Neuron (in vitro differentiated cells): ENCODE measurements at regions not wholly inside any gene's neighbourhood (a gene's known extent, or its start where the extent isn't known, plus 50 kb on each side); places are given as distances from the start of the nearest gene placed in this dataset.

ENCODE experiments used
- H2AFZ ChIP-seq: one replicate; pipeline ENCODE4 v1.6.1; 2013; ENCODE audit warnings: low read depth, mild to moderate bottlenecking, inconsistent platforms, low read length, moderate library complexity
- H3K27me3 ChIP-seq: one replicate; pipeline ENCODE4 v1.6.1; 2013; ENCODE audit warnings: low read length; ENCODE audit not compliant: insufficient read depth
- H3K36me3 ChIP-seq: one replicate; pipeline ENCODE4 v1.6.1; 2013; ENCODE audit warnings: low read length; ENCODE audit not compliant: insufficient read depth
- H3K4me1 ChIP-seq: one replicate; pipeline ENCODE4 v1.6.1; 2013; ENCODE audit warnings: low read length; ENCODE audit not compliant: insufficient read depth
- H3K4me3 ChIP-seq: 2 replicates; pipeline ENCODE4 v1.5.1; 2013; ENCODE audit warnings: mild to moderate bottlenecking, low read length, moderate library complexity
- H3K9me3 ChIP-seq: one replicate; pipeline ENCODE4 v1.6.1; 2013; ENCODE audit warnings: low read length

- H3K4me1 ChIP-seq = peaks cover 52% of the 10 kb centered on the region
- H3K4me3 ChIP-seq = peak overlapping the region; percentile 41
- H2AFZ ChIP-seq = no peak overlapping the region
- peaks cover 75% of the 10 kb centered on the region for H3K27me3 ChIP-seq
- no peaks in the 10 kb centered on the region for H3K36me3 ChIP-seq
- H3K9me3 ChIP-seq = no peaks in the 10 kb centered on the region
Observed at GRCh38 chr15:96417760-96418130, 87.2 kb downstream of the NR2F2 start.

GRCh38 chr15:96418146-96418545, 87.6 kb downstream of the NR2F2 start:
- Histone ChIP-seq H3K4me3 (no peak overlapping the region), H3K9me3 (no peaks in the 10 kb centered on the region)

GRCh38 chr15:96421178-96421601, 90.7 kb downstream of the NR2F2 start:
- H2AFZ ChIP-seq = no peak overlapping the region
- H3K27me3 ChIP-seq = peaks cover 59% of the 10 kb centered on the region
- peaks cover 2% of the 10 kb centered on the region for H3K9me3 ChIP-seq
- H3K4me3 ChIP-seq = no peak overlapping the region
- no peaks in the 10 kb centered on the region for H3K36me3 ChIP-seq
- H3K4me1 ChIP-seq = peaks cover 18% of the 10 kb centered on the region

More at GRCh38 chr15:96418146-96418545, 87.6 kb downstream of the NR2F2 start:
- Histone ChIP-seq H2AFZ (no peak overlapping the region), H3K36me3 (no peaks in the 10 kb centered on the region), H3K4me1 (peaks cover 48% of the 10 kb centered on the region), H3K27me3 (peaks cover 75% of the 10 kb centered on the region)

- H3K9me3 ChIP-seq = peaks cover 6% of the 10 kb centered on the region
- H2AFZ ChIP-seq = no peak overlapping the region
- no peak overlapping the region for H3K4me3 ChIP-seq
- peaks cover 9% of the 10 kb centered on the region for H3K4me1 ChIP-seq
- H3K36me3 ChIP-seq = no peaks in the 10 kb centered on the region
- peaks cover 52% of the 10 kb centered on the region for H3K27me3 ChIP-seq
Observed at GRCh38 chr15:96422125-96422524, 91.6 kb downstream of the NR2F2 start.

- Histone ChIP-seq H2AFZ (no peak overlapping the region), H3K4me3 (no peak overlapping the region), H3K4me1 (no peaks in the 10 kb centered on the region), H3K9me3 (peaks cover 7% of the 10 kb centered on the region), H3K36me3 (no peaks in the 10 kb centered on the region), H3K27me3 (peaks cover 30% of the 10 kb centered on the region)
Observed at GRCh38 chr15:96424674-96425073, 94.2 kb downstream of the NR2F2 start.

GRCh38 chr15:96428742-96429141, 98.2 kb downstream of the NR2F2 start:
- peaks cover 7% of the 10 kb centered on the region for H3K9me3 ChIP-seq
- H3K27me3 ChIP-seq = peaks cover 3% of the 10 kb centered on the region
- no peak overlapping the region for H3K4me3 ChIP-seq
- H3K4me1 ChIP-seq = no peaks in the 10 kb centered on the region
- no peak overlapping the region for H2AFZ ChIP-seq
- no peaks in the 10 kb centered on the region for H3K36me3 ChIP-seq

- Histone ChIP-seq H3K36me3 (no peaks in the 10 kb centered on the region), H3K4me1 (no peaks in the 10 kb centered on the region), H3K9me3 (peaks cover 5% of the 10 kb centered on the region), H2AFZ (no peak overlapping the region), H3K4me3 (no peak overlapping the region), H3K27me3 (peaks cover 6% of the 10 kb centered on the region)
Observed at GRCh38 chr15:96431786-96432185, 101.3 kb downstream of the NR2F2 start.

GRCh38 chr15:96435022-96435421, 104.5 kb downstream of the NR2F2 start:
- no peaks in the 10 kb centered on the region for H3K4me1 ChIP-seq
- H3K4me3 ChIP-seq = no peak overlapping the region
- H3K9me3 ChIP-seq = no peaks in the 10 kb centered on the region
- no peak overlapping the region for H2AFZ ChIP-seq
- no peaks in the 10 kb centered on the region for H3K36me3 ChIP-seq
- peaks cover 3% of the 10 kb centered on the region for H3K27me3 ChIP-seq

- H3K4me1 ChIP-seq = no peaks in the 10 kb centered on the region
- H3K36me3 ChIP-seq = no peaks in the 10 kb centered on the region
- H3K4me3 ChIP-seq = no peak overlapping the region
- peaks cover 3% of the 10 kb centered on the region for H3K27me3 ChIP-seq
- H2AFZ ChIP-seq = no peak overlapping the region
- H3K9me3 ChIP-seq = no peaks in the 10 kb centered on the region
Observed at GRCh38 chr15:96435841-96436240, 105.3 kb downstream of the NR2F2 start.

- no peaks in the 10 kb centered on the region for H3K4me1 ChIP-seq
- H3K4me3 ChIP-seq = no peak overlapping the region
- H3K9me3 ChIP-seq = no peaks in the 10 kb centered on the region
Observed at GRCh38 chr15:96440978-96441377, 110.5 kb downstream of the NR2F2 start.

GRCh38 chr15:96442076-96442475, 111.6 kb downstream of the NR2F2 start:
- Histone ChIP-seq H3K4me3 (no peak overlapping the region), H3K27me3 (no peaks in the 10 kb centered on the region), H3K36me3 (no peaks in the 10 kb centered on the region), H2AFZ (no peak overlapping the region), H3K4me1 (no peaks in the 10 kb centered on the region), H3K9me3 (no peaks in the 10 kb centered on the region)

More at GRCh38 chr15:96440978-96441377, 110.5 kb downstream of the NR2F2 start:
- H3K36me3 ChIP-seq = no peaks in the 10 kb centered on the region
- H2AFZ ChIP-seq = no peak overlapping the region
- H3K27me3 ChIP-seq = no peaks in the 10 kb centered on the region

- Histone ChIP-seq H3K27me3 (no peaks in the 10 kb centered on the region), H3K4me1 (no peaks in the 10 kb centered on the region), H3K36me3 (no peaks in the 10 kb centered on the region), H2AFZ (no peak overlapping the region), H3K4me3 (no peak overlapping the region), H3K9me3 (no peaks in the 10 kb centered on the region)
Observed at GRCh38 chr15:96444865-96445264, 114.4 kb downstream of the NR2F2 start.

GRCh38 chr15:96448923-96449322, 118.4 kb downstream of the NR2F2 start:
- Histone ChIP-seq H3K9me3 (no peaks in the 10 kb centered on the region), H3K27me3 (peaks cover 6% of the 10 kb centered on the region), H2AFZ (no peak overlapping the region), H3K4me3 (no peak overlapping the region), H3K36me3 (no peaks in the 10 kb centered on the region), H3K4me1 (no peaks in the 10 kb centered on the region)

- no peaks in the 10 kb centered on the region for H3K4me1 ChIP-seq
- H3K27me3 ChIP-seq = peaks cover 11% of the 10 kb centered on the region
- H3K4me3 ChIP-seq = no peak overlapping the region
- H3K36me3 ChIP-seq = no peaks in the 10 kb centered on the region
- H3K9me3 ChIP-seq = peaks cover 3% of the 10 kb centered on the region
- H2AFZ ChIP-seq = no peak overlapping the region
Observed at GRCh38 chr15:96457841-96458240, 127.3 kb downstream of the NR2F2 start.
